HCT116 (cell line): ENCODE measurements at regions not wholly inside any gene's neighbourhood (a gene's known extent, or its start where the extent isn't known, plus 50 kb on each side); places are given as distances from the start of the nearest gene placed in this dataset.
A peak's percentile ranks its signal among the peaks of the same experiment; 100 is the strongest.

Source experiments
- ATAC-seq: fragments of 200-7000 bp; cut with Tn5 transposase; 2 replicates; pipeline ENCODE4 v1.9.1; 2020; ENCODE audit warnings: mild to moderate bottlenecking, moderate library complexity
- BruUV-seq: library from RNA; stranded (reverse); fragments of 400-500 nt; replicated peaks from 2 replicates; lab custom pipeline; 2021; lab: Mats Ljungman, UMichigan
- CTCF ChIA-PET: fragments of 300-600 bp; sonication (Branson Sonifier 250); formaldehyde crosslinking; loops from one replicate; lab custom pipeline; 2021; ENCODE audit warnings: antibody characterized with exemption; lab: Charles Lee
- POLR2A ChIA-PET: fragments of 300-600, 350-600 bp; sonication (Branson Sonifier 250); formaldehyde crosslinking; loops from one replicate; lab custom pipeline; 2021; ENCODE audit warnings: antibody characterized with exemption; lab: Charles Lee
- RAD21 ChIA-PET, 2 experiments: fragments of 300-600 bp; sonication (Branson Sonifier 250); formaldehyde crosslinking; loops; one replicate each; lab custom pipeline; 2023; ENCODE audit warnings: low total read pairs in 2 of 2; ENCODE audit not compliant: uncharacterized antibody in 2 of 2, unreplicated experiment in 2 of 2, low non-redundant PET in 1 of 2; lab: Charles Lee
- DNase-seq: peaks from one replicate; pipeline ENCODE4 v3.0.0-alpha.2; 2010; ENCODE audit warnings: low read depth, low spot score
- H2AFZ ChIP-seq: fragments of 200-600 bp; shearing (Covaris generic), sonication (generic); 2 replicates; pipeline ENCODE4 v1.6.1; 2017; ENCODE audit warnings: low read depth, mixed run types, mixed read lengths, antibody characterized with exemption, low read length; ENCODE audit not compliant: poor library complexity, severe bottlenecking
- H3K27ac ChIP-seq: 2 replicates; pipeline ENCODE4 v1.5.1; 2012; ENCODE audit warnings: low read depth, low read length
- H3K27me3 ChIP-seq: fragments of 200-600 bp; sonication (generic); 2 replicates; pipeline ENCODE4 v1.6.1; 2016; ENCODE audit warnings: mixed run types, low read length, mixed read lengths; ENCODE audit not compliant: insufficient read depth
- H3K36me3 ChIP-seq, 2 experiments: fragments of 200-500 bp in 1 of 2; fragments of 200-600 bp in 1 of 2; sonication (Bioruptor generic) in 1 of 2; sonication (generic) in 1 of 2; 2 replicates each; pipeline versions ENCODE4 v1.5.1 to v1.6.1; 2014 to 2016; ENCODE audit warnings: low read length in 2 of 2, inconsistent platforms in 1 of 2, mixed read lengths in 1 of 2, mixed run types in 1 of 2; ENCODE audit not compliant: insufficient read depth in 2 of 2, control insufficient read depth in 1 of 2
- H3K4me1 ChIP-seq, 2 experiments: fragments of 200-600 bp in 1 of 2; sonication (generic) in 1 of 2; 2 replicates each; pipeline versions ENCODE4 v1.5.1 to v1.6.1; 2012 to 2017; ENCODE audit warnings: low read length in 2 of 2, inconsistent platforms in 1 of 2, mild to moderate bottlenecking in 1 of 2, mixed read lengths in 1 of 2, mixed run types in 1 of 2, moderate library complexity in 1 of 2; ENCODE audit not compliant: insufficient read depth in 2 of 2, control insufficient read depth in 1 of 2
- H3K4me2 ChIP-seq: fragments of 200-600 bp; sonication (generic); 2 replicates; pipeline ENCODE4 v1.6.1; 2017; ENCODE audit warnings: mixed run types, low read length, mixed read lengths
- H3K4me3 ChIP-seq, 2 experiments: fragments of 200-600 bp in 1 of 2; sonication (generic) in 1 of 2; replicated peaks in 1 of 2; 2 replicates each; pipeline ENCODE4 v1.5.1; 2011 to 2016; ENCODE audit warnings: low read length in 2 of 2, control low read depth in 1 of 2, low read depth in 1 of 2, mild to moderate bottlenecking in 1 of 2, mixed read lengths in 1 of 2, mixed run types in 1 of 2
- H3K79me2 ChIP-seq: fragments of 200-600 bp; sonication (generic); 2 replicates; pipeline ENCODE4 v1.6.1; 2017; ENCODE audit warnings: mild to moderate bottlenecking, mixed run types, low read length, moderate library complexity, mixed read lengths; ENCODE audit not compliant: insufficient read depth
- H3K9ac ChIP-seq: fragments of 200-600 bp; sonication (generic); 2 replicates; pipeline ENCODE4 v1.6.1; 2016; ENCODE audit warnings: low read length, mixed read lengths
- H3K9me2 ChIP-seq: fragments of 200-600 bp; sonication (generic), shearing (Covaris generic); 2 replicates; pipeline ENCODE4 v1.6.1; 2017; ENCODE audit warnings: mixed run types, mild to moderate bottlenecking, moderate library complexity; ENCODE audit not compliant: insufficient read depth
- H3K9me3 ChIP-seq, 2 experiments: fragments of 200-500 bp in 1 of 2; fragments of 200-600 bp in 1 of 2; sonication (Bioruptor generic) in 1 of 2; sonication (generic) in 1 of 2; 2 replicates each; pipeline ENCODE4 v1.6.1; 2014 to 2017; ENCODE audit warnings: low read length in 2 of 2, mixed read lengths in 2 of 2, inconsistent platforms in 1 of 2, low read depth in 1 of 2, mild to moderate bottlenecking in 1 of 2, mixed run types in 1 of 2, moderate library complexity in 1 of 2; ENCODE audit not compliant: control insufficient read depth in 1 of 2, insufficient read depth in 1 of 2
- H4K20me1 ChIP-seq: fragments of 200-600 bp; sonication (generic), shearing (Covaris generic); 2 replicates; pipeline ENCODE4 v1.6.1; 2017; ENCODE audit warnings: mixed run types, mild to moderate bottlenecking, moderate library complexity; ENCODE audit not compliant: insufficient read depth
- CEBPB ChIP-seq: IDR thresholded peaks from 2 replicates; pipeline ENCODE4 v1.6.1; 2012; ENCODE audit warnings: low read depth
- EGR1 ChIP-seq: IDR thresholded peaks from 2 replicates; pipeline ENCODE4 v1.6.1; 2012; ENCODE audit warnings: low read depth
- EZH2phosphoT487 ChIP-seq: fragments of 200-600 bp; IDR thresholded peaks from 2 replicates; pipeline ENCODE4 v1.6.1; 2018; ENCODE audit warnings: antibody characterized with exemption, borderline replicate concordance
- intact Hi-C: fragments of 100-400 bp; cut with micrococcal nuclease; formaldehyde crosslinking; loops from 2 replicates; pipeline ENCODE4 v1.10.0; 2022

DNA sequence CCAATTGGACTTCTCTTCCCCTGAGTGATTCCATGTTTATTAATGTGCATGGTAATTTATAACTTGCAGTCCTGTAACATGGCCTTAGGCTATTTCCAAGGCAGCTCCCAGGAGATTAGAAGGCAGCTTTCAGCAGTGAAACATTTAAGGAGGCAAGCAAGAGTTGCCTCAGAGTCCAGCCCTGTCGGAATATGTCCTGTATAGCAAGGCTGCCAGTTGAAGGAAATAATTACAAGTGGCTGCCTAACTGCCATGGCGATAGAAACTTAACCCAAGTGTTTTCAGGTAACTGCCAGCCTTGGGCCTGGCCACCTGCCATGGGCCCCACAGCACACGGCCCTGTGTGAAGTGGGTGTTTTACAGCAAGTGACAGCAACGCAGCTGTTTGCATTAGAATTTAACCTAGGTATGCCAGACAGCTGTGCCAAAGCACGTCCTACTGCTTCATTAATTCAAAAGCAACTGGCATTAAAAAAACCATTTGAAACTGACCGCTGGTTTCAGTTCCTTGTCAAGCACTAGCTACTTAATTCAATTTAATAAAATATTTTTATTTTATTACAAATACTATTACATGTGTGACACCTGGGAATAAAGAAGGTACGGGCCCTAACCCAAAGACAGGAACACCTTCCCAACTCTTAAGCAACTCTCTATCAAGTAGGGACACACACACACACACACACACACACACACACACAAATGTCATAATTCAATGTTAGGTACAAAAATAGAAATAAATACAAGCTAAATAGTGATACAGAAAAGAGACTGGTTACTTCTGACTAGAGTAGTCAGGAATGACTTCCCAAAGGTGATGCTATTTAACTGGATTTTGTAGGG, 151.8 kb upstream of the HEY2 start:
- DNase-seq, result no peak

GRCh38 chr6:125598422-125598821, 151.0 kb upstream of the HEY2 start:
- H3K4me3 ChIP-seq, result no peak overlapping the region
- H3K9me3 ChIP-seq, result no peaks in the 10 kb centered on the region
- ChIA-PET RAD21 (no interaction called here), CTCF (no interaction called here), POLR2A (no interaction called here)
- no TSS peak for BruUV-seq
- no peaks in the 10 kb centered on the region for H3K4me1 ChIP-seq
- DNase-seq (no peak), ATAC-seq (no peak)
- TF ChIP-seq CEBPB (peak; percentile 66), EGR1 (no peak)
- H3K79me2 ChIP-seq, result no peaks in the 10 kb centered on the region
- peaks cover 14% of the 10 kb centered on the region for H3K27me3 ChIP-seq
- no peak overlapping the region for H3K9ac ChIP-seq
- H3K4me2 ChIP-seq, result no peak overlapping the region
- intact Hi-C loops, result no loop called here
- no peaks in the 10 kb centered on the region for H3K36me3 ChIP-seq
- no peak overlapping the region for H2AFZ ChIP-seq
- no peak overlapping the region for H3K27ac ChIP-seq
- no peaks in the 10 kb centered on the region for H4K20me1 ChIP-seq
- no peaks in the 10 kb centered on the region for H3K9me2 ChIP-seq

More for the DNA sequence above, 151.8 kb upstream of the HEY2 start:
- no peaks in the 10 kb centered on the region for H3K9me3 ChIP-seq
- no peak for ATAC-seq
- RAD21 ChIA-PET, result no interaction called here
- H3K27me3 ChIP-seq, result peaks cover 15% of the 10 kb centered on the region
- no peaks in the 10 kb centered on the region for H3K36me3 ChIP-seq
- no peaks in the 10 kb centered on the region for H3K79me2 ChIP-seq
- POLR2A ChIA-PET, result no interaction called here
- H2AFZ ChIP-seq, result no peak overlapping the region
- no peaks in the 10 kb centered on the region for H3K4me1 ChIP-seq
- BruUV-seq, result no TSS peak
- no peak overlapping the region for H3K4me2 ChIP-seq
- no peak overlapping the region for H3K9ac ChIP-seq
- intact Hi-C loops, result no loop called here
- no peak overlapping the region for H3K27ac ChIP-seq
- no peaks in the 10 kb centered on the region for H3K9me2 ChIP-seq
- TF ChIP-seq EZH2phosphoT487, result no peak
- TF ChIP-seq, all 23 proteins: peak for 0
- no peaks in the 10 kb centered on the region for H4K20me1 ChIP-seq
- no peak overlapping the region for H3K4me3 ChIP-seq
- CTCF ChIA-PET, result no interaction called here
